H1 (cell line): ENCODE measurements at regions not wholly inside any gene's neighbourhood (a gene's known extent, or its start where the extent isn't known, plus 50 kb on each side); places are given as distances from the start of the nearest gene placed in this dataset.

Experiments
- CTCF ChIA-PET: fragments of 300-600 bp; sonication (Branson Sonifier 250); formaldehyde crosslinking; loops from one replicate; lab custom pipeline; 2021; ENCODE audit not compliant: partially characterized antibody; lab: Charles Lee
- POLR2A ChIA-PET: fragments of 300-600 bp; sonication (Branson Sonifier 250); formaldehyde crosslinking; loops from one replicate; lab custom pipeline; 2021; ENCODE audit warnings: inconsistent platforms; ENCODE audit not compliant: partially characterized antibody; lab: Charles Lee
- DNase-seq, 2 experiments: peaks; one replicate each; pipeline versions ENCODE4 v3.0.0 to v3.0.0-alpha.2; 2010 to 2022; ENCODE audit warnings: low spot score in 2 of 2, low read depth in 1 of 2, mixed read lengths in 1 of 2
- FAIRE-seq: peaks from 2 replicates; lab custom pipeline; 2011; peaks lifted over from hg19 to GRCh38; lab: Jason Lieb, UNC
- H2AFZ ChIP-seq: 2 replicates; pipeline ENCODE4 v1.8.1; 2012; ENCODE audit warnings: low read length, inconsistent platforms
- H2AK5ac ChIP-seq: 2 replicates; pipeline ENCODE4 v1.6.1; 2013; ENCODE audit warnings: low read depth, low read length
- H2BK120ac ChIP-seq: replicated peaks from 2 replicates; pipeline ENCODE3; 2013; ENCODE audit warnings: low read depth, low read length, inconsistent platforms
- H2BK12ac ChIP-seq: 2 replicates; pipeline ENCODE4 v1.6.1; 2013; ENCODE audit warnings: low read depth, low read length
- H2BK15ac ChIP-seq: 2 replicates; pipeline ENCODE4 v1.6.1; 2013; ENCODE audit warnings: low read length
- H2BK20ac ChIP-seq: 2 replicates; pipeline ENCODE4 v1.6.1; 2013; ENCODE audit warnings: low read length
- H2BK5ac ChIP-seq: 2 replicates; pipeline ENCODE4 v1.6.1; 2013; ENCODE audit warnings: low read depth, low read length
- H3K14ac ChIP-seq: 2 replicates; pipeline ENCODE4 v1.6.1; 2013; ENCODE audit warnings: inconsistent platforms; ENCODE audit not compliant: insufficient read length
- H3K18ac ChIP-seq: 2 replicates; pipeline ENCODE4 v1.6.1; 2013; ENCODE audit warnings: low read length; ENCODE audit errors: extremely low read depth
- H3K23ac ChIP-seq: 2 replicates; pipeline ENCODE4 v1.6.1; 2013; ENCODE audit warnings: inconsistent platforms; ENCODE audit not compliant: insufficient read length
- H3K23me2 ChIP-seq: 2 replicates; pipeline ENCODE4 v1.6.1; 2013; ENCODE audit warnings: low read depth, low read length
- H3K27ac ChIP-seq: 2 replicates; pipeline ENCODE4 v1.6.1; 2011; ENCODE audit warnings: low read depth, low read length, inconsistent platforms
- H3K27me3 ChIP-seq, 4 experiments: replicated peaks in 1 of 4; 1 replicate in 1 of 4; 2 replicates in 3 of 4; pipeline versions ENCODE4 v1.6.1 to v1.8.1; 2011 to 2013; ENCODE audit warnings: low read length in 3 of 4, mild to moderate bottlenecking in 3 of 4, inconsistent platforms in 2 of 4, mixed read lengths in 2 of 4, moderate library complexity in 1 of 4; ENCODE audit not compliant: control insufficient read depth in 3 of 4, insufficient read depth in 3 of 4; ENCODE audit errors: extremely low read depth in 1 of 4
- H3K36me3 ChIP-seq, 4 experiments: 2 replicates each; pipeline versions ENCODE4 v1.6.1 to v1.8.1; 2011 to 2013; ENCODE audit warnings: mild to moderate bottlenecking in 4 of 4, low read length in 3 of 4, moderate library complexity in 2 of 4, control low read depth in 1 of 4, inconsistent platforms in 1 of 4; ENCODE audit not compliant: insufficient read depth in 4 of 4, control insufficient read depth in 2 of 4
- H3K4ac ChIP-seq: replicated peaks from 2 replicates; pipeline ENCODE3; 2013; ENCODE audit warnings: low read length, low read depth, mixed read lengths, inconsistent platforms; ENCODE audit not compliant: insufficient read length
- H3K4me1 ChIP-seq, 4 experiments: replicated peaks in 1 of 4; 1 replicate in 1 of 4; 2 replicates in 3 of 4; pipeline versions ENCODE4 v1.6.1 to v1.8.1; 2011 to 2013; ENCODE audit warnings: low read length in 3 of 4, inconsistent platforms in 2 of 4, mixed read lengths in 1 of 4; ENCODE audit not compliant: insufficient read depth in 4 of 4, control insufficient read depth in 3 of 4
- H3K4me2 ChIP-seq, 2 experiments: 2 replicates each; pipeline versions ENCODE4 v1.6.1 to v1.8.1; 2011 to 2013; ENCODE audit warnings: low read depth in 2 of 2, low read length in 2 of 2, control low read depth in 1 of 2, inconsistent platforms in 1 of 2, mild to moderate bottlenecking in 1 of 2; ENCODE audit not compliant: insufficient read depth in 1 of 2
- H3K4me3 ChIP-seq, 4 experiments: fragments of 200-600, 300-600 bp in 1 of 4; sonication (generic), shearing (Covaris generic), sonication (Bioruptor Twin) in 1 of 4; 2 replicates each; pipeline versions ENCODE4 v1.5.1 to v1.8.1; 2011 to 2016; ENCODE audit warnings: low read length in 4 of 4, low read depth in 3 of 4, control low read depth in 2 of 4, inconsistent platforms in 2 of 4, mild to moderate bottlenecking in 2 of 4, mixed read lengths in 1 of 4, moderate library complexity in 1 of 4; ENCODE audit not compliant: insufficient read depth in 2 of 4; ENCODE audit errors: extremely low read depth in 1 of 4
- H3K56ac ChIP-seq: replicated peaks from 2 replicates; pipeline ENCODE3; 2013; ENCODE audit warnings: low read depth, mild to moderate bottlenecking, mixed read lengths, low read length, inconsistent platforms; ENCODE audit not compliant: insufficient read length
- H3K79me1 ChIP-seq: 2 replicates; pipeline ENCODE4 v1.6.1; 2013; ENCODE audit warnings: low read depth, low read length, control low read depth
- H3K79me2 ChIP-seq, 2 experiments: 2 replicates each; pipeline versions ENCODE4 v1.6.1 to v1.8.1; 2012 to 2013; ENCODE audit warnings: low read length in 2 of 2, mild to moderate bottlenecking in 2 of 2, inconsistent platforms in 1 of 2; ENCODE audit not compliant: insufficient read depth in 2 of 2, control insufficient read depth in 1 of 2
- H3K9ac ChIP-seq, 4 experiments: replicated peaks in 1 of 4; 1 replicate in 1 of 4; 2 replicates in 3 of 4; pipeline versions ENCODE4 v1.6.1 to v1.8.1; 2011 to 2013; ENCODE audit warnings: low read depth in 3 of 4, low read length in 3 of 4, control low read depth in 2 of 4, mild to moderate bottlenecking in 2 of 4, moderate library complexity in 2 of 4, inconsistent platforms in 1 of 4; ENCODE audit errors: extremely low read depth in 1 of 4
- H3K9me3 ChIP-seq, 2 experiments: 2 replicates each; pipeline versions ENCODE4 v1.6.1 to v1.8.1; 2012 to 2013; ENCODE audit warnings: mild to moderate bottlenecking in 2 of 2, moderate library complexity in 2 of 2, control low read depth in 1 of 2, inconsistent platforms in 1 of 2, low read depth in 1 of 2, low read length in 1 of 2, mixed read lengths in 1 of 2; ENCODE audit not compliant: insufficient read depth in 2 of 2
- H4K20me1 ChIP-seq, 2 experiments: replicated peaks in 1 of 2; 2 replicates each; pipeline versions ENCODE3 to v1.8.1; 2011 to 2013; ENCODE audit warnings: inconsistent platforms in 2 of 2, low read length in 2 of 2, mild to moderate bottlenecking in 1 of 2; ENCODE audit not compliant: insufficient read depth in 2 of 2, control insufficient read depth in 1 of 2
- H4K5ac ChIP-seq: 2 replicates; pipeline ENCODE4 v1.6.1; 2013; ENCODE audit warnings: low read length, low read depth, mixed read lengths, inconsistent platforms; ENCODE audit not compliant: insufficient read length
- H4K8ac ChIP-seq: 2 replicates; pipeline ENCODE4 v1.8.0; 2013; ENCODE audit warnings: mild to moderate bottlenecking, moderate library complexity, low read length, inconsistent platforms; ENCODE audit not compliant: insufficient read depth; ENCODE audit errors: extremely low read depth
- H4K91ac ChIP-seq: replicated peaks from 2 replicates; pipeline ENCODE3; 2013; ENCODE audit warnings: low read length, mixed read lengths, inconsistent platforms; ENCODE audit not compliant: insufficient read length
- BACH1 ChIP-seq: IDR thresholded peaks from 2 replicates; pipeline ENCODE4 v1.6.1; 2012; ENCODE audit warnings: low read length, improper control_type of control experiment
- BRCA1 ChIP-seq: IDR thresholded peaks from 2 replicates; pipeline ENCODE4 v1.6.1; 2012; ENCODE audit warnings: low read depth, low read length, improper control_type of control experiment
- CEBPB ChIP-seq: IDR thresholded peaks from 2 replicates; pipeline ENCODE4 v1.6.1; 2012; ENCODE audit warnings: low read depth, low read length
- EGR1 ChIP-seq: IDR thresholded peaks from 2 replicates; pipeline ENCODE4 v1.6.1; 2011; ENCODE audit warnings: low read depth, low read length, borderline replicate concordance
- JUND ChIP-seq: IDR thresholded peaks from 2 replicates; pipeline ENCODE4 v1.6.1; 2011; ENCODE audit warnings: mild to moderate bottlenecking, improper control_type of control experiment, low read length
- KDM1A ChIP-seq: fragments of 200-600, 300-600 bp; sonication (generic); IDR thresholded peaks from 2 replicates; pipeline ENCODE4 v1.7.1; 2016; ENCODE audit warnings: mild to moderate bottlenecking, low read length, borderline replicate concordance
- RAD21 ChIP-seq, 2 experiments: IDR thresholded peaks in 1 of 2; conservative IDR thresholded peaks in 1 of 2; 2 replicates each; pipeline ENCODE4 v1.6.1; 2011; ENCODE audit warnings: low read depth in 2 of 2, low read length in 2 of 2, improper control_type of control experiment in 1 of 2, inconsistent platforms in 1 of 2, mild to moderate bottlenecking in 1 of 2, moderate library complexity in 1 of 2
- RNF2 ChIP-seq: fragments of 200-900, 300-1000 bp; sonication (generic); IDR thresholded peaks from 2 replicates; pipeline ENCODE4 v1.7.1; 2016; ENCODE audit warnings: borderline replicate concordance, low read depth, mild to moderate bottlenecking, antibody characterized with exemption, low read length; ENCODE audit not compliant: poor library complexity, severe bottlenecking; ENCODE audit errors: missing control alignments
- SP2 ChIP-seq: IDR thresholded peaks from 2 replicates; pipeline ENCODE4 v1.6.1; 2012; ENCODE audit warnings: mild to moderate bottlenecking, low read length, inconsistent platforms
- TBP ChIP-seq: IDR thresholded peaks from 2 replicates; pipeline ENCODE4 v1.6.1; 2011; ENCODE audit warnings: low read depth, low read length, improper control_type of control experiment
- TCF12 ChIP-seq: IDR thresholded peaks from 2 replicates; pipeline ENCODE4 v1.6.1; 2011; ENCODE audit warnings: low read depth, mild to moderate bottlenecking, low read length
- WGBS, 2 experiments: shearing (Covaris generic) in 1 of 2; methylation state at CpG; one replicate each; pipeline versions ENCODE4 v1.1.6 to v1.1.7; 2013 to 2015; ENCODE audit warnings: low lambda C conversion rate in 2 of 2, mixed read lengths in 2 of 2, inconsistent platforms in 1 of 2, low coverage in 1 of 2, missing lambda C conversion rate in 1 of 2; ENCODE audit not compliant: insufficient replicate concordance in 2 of 2, insufficient coverage in 1 of 2, insufficient read length in 1 of 2; ENCODE audit errors: extremely low coverage in 1 of 2, missing lambda C conversion rate in 1 of 2; 5-methylcytosine and 5-hydroxymethylcytosine counted together
- TF ChIP-seq, protein P1 (sequence below): IDR thresholded peaks from 2 replicates; pipeline ENCODE4 v1.6.1; 2011; ENCODE audit warnings: low read depth, mild to moderate bottlenecking, low read length; ENCODE audit not compliant: insufficient read depth
- TF ChIP-seq, protein P2 (sequence below): IDR thresholded peaks from 2 replicates; pipeline ENCODE4 v1.6.1; 2012; ENCODE audit warnings: inconsistent platforms

GRCh38 chr5:104628911-104629310, 1066.3 kb upstream of the NUDT12 start (continued):
- no peak for TF ChIP-seq KDM1A

DNA sequence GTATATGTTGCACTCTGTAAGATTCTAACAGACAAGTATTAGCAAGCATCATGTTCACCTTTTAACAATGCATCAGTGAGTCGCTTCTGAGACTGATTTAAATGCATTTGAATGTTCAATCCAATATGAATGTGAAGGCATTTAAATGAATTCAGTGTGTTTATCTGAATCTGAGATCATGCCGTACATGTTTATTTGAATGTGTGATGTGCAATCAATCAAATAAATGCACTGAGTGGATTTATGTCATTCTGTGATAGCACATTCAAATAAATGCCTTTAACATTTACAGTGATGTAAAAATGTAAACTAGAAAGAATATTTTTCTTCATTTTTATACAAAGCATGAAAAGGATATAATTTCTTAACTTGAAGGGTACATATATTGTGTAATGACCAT, 1063.5 kb upstream of the NUDT12 start:
- FAIRE-seq (no peak), DNase-seq (no peak)
- Histone ChIP-seq H2BK20ac (no peak overlapping the region), H3K4me3 (no peak overlapping the region), H4K8ac (no peak overlapping the region), H4K20me1 (no peaks in the 10 kb centered on the region), H3K79me1 (no peaks in the 10 kb centered on the region), H3K79me2 (no peaks in the 10 kb centered on the region), H2BK12ac (no peak overlapping the region), H4K5ac (no peak overlapping the region), H2AFZ (no peak overlapping the region), H3K9me3 (peaks cover 3% of the 10 kb centered on the region in 2 experiments; a peak in 1 of 4 replicates), H3K18ac (no peak overlapping the region), H2AK5ac (no peak overlapping the region), H3K56ac (no peak overlapping the region), H3K27me3 (no peaks in the 10 kb centered on the region), H3K36me3 (no peaks in the 10 kb centered on the region), H2BK5ac (no peak overlapping the region), H2BK15ac (no peak overlapping the region), H3K4me1 (no peaks in the 10 kb centered on the region), H3K4ac (no peak overlapping the region), H2BK120ac (no peak overlapping the region), H3K9ac (no peak overlapping the region), H3K23ac (no peak overlapping the region), H3K14ac (no peak overlapping the region), H4K91ac (no peak overlapping the region), H3K4me2 (no peak overlapping the region), H3K23me2 (no peaks in the 10 kb centered on the region), H3K27ac (no peak overlapping the region)
- no peak for TF ChIP-seq RNF2
- TF ChIP-seq, protein P1, sequence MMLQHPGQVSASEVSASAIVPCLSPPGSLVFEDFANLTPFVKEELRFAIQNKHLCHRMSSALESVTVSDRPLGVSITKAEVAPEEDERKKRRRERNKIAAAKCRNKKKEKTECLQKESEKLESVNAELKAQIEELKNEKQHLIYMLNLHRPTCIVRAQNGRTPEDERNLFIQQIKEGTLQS: no peak
- no peak for TF ChIP-seq SP2
- no peak for TF ChIP-seq TCF12
- TF ChIP-seq EGR1: no peak
- TF ChIP-seq, protein P2, sequence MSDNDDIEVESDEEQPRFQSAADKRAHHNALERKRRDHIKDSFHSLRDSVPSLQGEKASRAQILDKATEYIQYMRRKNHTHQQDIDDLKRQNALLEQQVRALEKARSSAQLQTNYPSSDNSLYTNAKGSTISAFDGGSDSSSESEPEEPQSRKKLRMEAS: no peak
- no peak for TF ChIP-seq BACH1
- no peak for TF ChIP-seq RAD21 (IDR thresholded peaks at IDR 0.05 in 1 of 2, conservative IDR thresholded peaks at IDR 0.05 in 1 of 2; ENCODE audit: low read depth in 2 of 2, low read length in 2 of 2)
- no peak for TF ChIP-seq BRCA1
- TF ChIP-seq CEBPB: no peak
- no peak for TF ChIP-seq TBP
- no peak for TF ChIP-seq JUND
- WGBS, 2 experiments: 89% methylated on average over 2 of the region's 2 CpGs; no CpG with 5 or more reads in 1 of the 2 experiments
- CTCF ChIA-PET: no interaction called here
- POLR2A ChIA-PET: no interaction called here
